ENCODE measurements at regions not wholly inside any gene's neighbourhood (a gene's known extent, or its start where the extent isn't known, plus 50 kb on each side); places are given as distances from the start of the nearest gene placed in this dataset.

DNA sequence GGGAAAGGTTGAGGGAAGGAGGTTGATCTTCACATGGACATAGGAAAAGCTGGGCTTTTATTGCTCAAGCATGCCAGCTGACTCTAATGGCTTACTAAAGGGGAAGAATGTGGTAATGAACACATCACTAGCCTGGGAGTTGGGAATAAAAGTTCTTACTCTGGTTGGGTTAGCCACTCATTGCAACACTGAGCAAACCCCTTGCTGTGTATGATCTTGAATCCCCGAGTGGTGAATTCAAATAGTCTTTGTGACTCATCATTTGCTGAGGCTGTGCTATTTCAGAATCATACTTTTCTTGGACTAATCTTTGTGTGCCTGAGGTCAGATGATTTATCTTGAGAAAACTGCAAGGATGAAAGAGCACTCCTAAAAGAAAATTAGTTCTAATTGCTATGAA, 304.1 kb upstream of the ANO5 start (continued):
- TF ChIP-seq, protein P1, sequence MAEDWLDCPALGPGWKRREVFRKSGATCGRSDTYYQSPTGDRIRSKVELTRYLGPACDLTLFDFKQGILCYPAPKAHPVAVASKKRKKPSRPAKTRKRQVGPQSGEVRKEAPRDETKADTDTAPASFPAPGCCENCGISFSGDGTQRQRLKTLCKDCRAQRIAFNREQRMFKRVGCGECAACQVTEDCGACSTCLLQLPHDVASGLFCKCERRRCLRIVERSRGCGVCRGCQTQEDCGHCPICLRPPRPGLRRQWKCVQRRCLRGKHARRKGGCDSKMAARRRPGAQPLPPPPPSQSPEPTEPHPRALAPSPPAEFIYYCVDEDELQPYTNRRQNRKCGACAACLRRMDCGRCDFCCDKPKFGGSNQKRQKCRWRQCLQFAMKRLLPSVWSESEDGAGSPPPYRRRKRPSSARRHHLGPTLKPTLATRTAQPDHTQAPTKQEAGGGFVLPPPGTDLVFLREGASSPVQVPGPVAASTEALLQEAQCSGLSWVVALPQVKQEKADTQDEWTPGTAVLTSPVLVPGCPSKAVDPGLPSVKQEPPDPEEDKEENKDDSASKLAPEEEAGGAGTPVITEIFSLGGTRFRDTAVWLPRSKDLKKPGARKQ (CRISPR knock-in tag; IDR thresholded peaks at IDR 0.05) = no peak

DNA sequence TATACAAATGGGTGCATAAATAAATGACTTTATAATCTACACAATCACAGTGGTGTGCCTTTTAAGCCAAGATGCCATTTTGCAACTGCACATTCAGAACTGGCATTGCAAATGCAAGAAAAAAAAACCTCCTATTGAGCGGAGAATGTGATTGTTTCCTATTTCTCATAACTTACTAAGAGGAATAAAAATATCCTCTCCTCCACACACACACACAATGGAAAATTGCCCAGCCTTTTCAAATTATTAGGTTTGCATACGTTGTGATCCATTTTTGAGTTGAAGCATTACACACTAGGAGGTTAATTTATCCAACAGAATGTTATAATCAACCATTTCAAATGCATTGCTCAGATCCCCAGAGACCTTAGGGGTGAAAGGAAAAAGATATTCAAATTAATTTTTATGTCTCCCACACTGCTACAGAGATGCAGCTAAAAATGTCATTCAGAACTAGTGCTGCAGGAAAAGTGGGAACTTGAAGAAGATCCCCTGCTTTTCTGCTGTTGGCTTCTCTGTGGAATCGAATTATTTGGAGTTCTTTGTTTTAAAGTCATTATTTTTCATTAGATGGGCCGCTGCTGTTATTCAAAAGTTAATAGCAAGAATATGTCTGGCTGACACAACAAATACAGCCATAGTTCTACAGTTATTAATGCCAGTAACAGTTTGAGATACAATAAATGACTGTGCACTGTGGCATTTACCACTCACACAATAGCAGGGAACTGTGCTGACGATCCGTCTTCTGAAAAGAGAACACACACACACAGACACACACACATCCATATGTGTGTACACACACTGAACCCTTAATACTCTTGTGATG, 299.9 kb upstream of the ANO5 start:
- Histone ChIP-seq H3K4me2 (ENCODE audit: insufficient read depth, low read length) (no peak overlapping the region), H3K4me3 (no peak overlapping the region), H3K27ac (ENCODE audit: extremely low read depth, low read depth, low read length) (no peak overlapping the region), H4K20me1 (replicated peaks; ENCODE audit: control insufficient read depth, insufficient read depth, low read length) (no peaks in the 10 kb centered on the region), H3K79me2 (ENCODE audit: control insufficient read depth, insufficient read depth, low read length) (no peaks in the 10 kb centered on the region), H3K9me3 (replicated peaks; ENCODE audit: control insufficient read depth, insufficient read depth, low read depth, low read length) (no peaks in the 10 kb centered on the region), H3K36me3 (ENCODE audit: control insufficient read depth, insufficient read depth, low read length) (no peaks in the 10 kb centered on the region), H3K27me3 (ENCODE audit: control insufficient read depth in 2 of 2, insufficient read depth in 2 of 2, low read length in 2 of 2) (no peaks in the 10 kb centered on the region), H3K9ac (ENCODE audit: insufficient read depth in 1 of 2, low read depth in 2 of 2, low read length in 2 of 2) (no peak overlapping the region), H3K4me1 (replicated peaks in 1 of 2; ENCODE audit: control insufficient read depth in 2 of 2, insufficient read depth in 2 of 2, low read length in 2 of 2) (no peaks in the 10 kb centered on the region), H2AFZ (ENCODE audit: low read depth, low read length) (no peak overlapping the region), H3K9me1 (ENCODE audit: control insufficient read depth, insufficient read depth, low read length) (no peaks in the 10 kb centered on the region)
- WGBS (ENCODE audit: insufficient coverage, low coverage, missing lambda C conversion rate) = 4% methylated on average over 6 of the region's 6 CpGs
- BruUV-seq (replicated peaks) = no TSS peak
- intact Hi-C loops (cut with micrococcal nuclease) (no loop called here), in situ Hi-C loops (cut with MboI) (no loop called here)
- DNase-seq (ENCODE audit: extremely low read depth in 1 of 4, low spot score in 3 of 4) (no peak), FAIRE-seq (no peak), ATAC-seq (no peak)
- CTCF ChIA-PET (ENCODE audit: low intra/inter-chr PET ratio) = no interaction called here
- no peak for TF ChIP-seq ETV6 (IDR thresholded peaks at IDR 0.05; ENCODE audit: borderline replicate concordance in 1 of 2, low read depth in 2 of 2, low read length in 1 of 2)
- no peak for TF ChIP-seq ETV6 (CRISPR knock-in tag; IDR thresholded peaks at IDR 0.05; ENCODE audit: borderline replicate concordance)
- TF ChIP-seq SREBF1 (IDR thresholded peaks at IDR 0.05; ENCODE audit: borderline replicate concordance, low read depth, low read length) = no peak
- TF ChIP-seq HLTF (IDR thresholded peaks at IDR 0.05) = no peak
- no peak for TF ChIP-seq ZFPM2 (CRISPR knock-in tag; IDR thresholded peaks at IDR 0.05)
- no peak for TF ChIP-seq PTTG1 (tag; IDR thresholded peaks at IDR 0.05; ENCODE audit: low read depth)
- TF ChIP-seq, protein P2, sequence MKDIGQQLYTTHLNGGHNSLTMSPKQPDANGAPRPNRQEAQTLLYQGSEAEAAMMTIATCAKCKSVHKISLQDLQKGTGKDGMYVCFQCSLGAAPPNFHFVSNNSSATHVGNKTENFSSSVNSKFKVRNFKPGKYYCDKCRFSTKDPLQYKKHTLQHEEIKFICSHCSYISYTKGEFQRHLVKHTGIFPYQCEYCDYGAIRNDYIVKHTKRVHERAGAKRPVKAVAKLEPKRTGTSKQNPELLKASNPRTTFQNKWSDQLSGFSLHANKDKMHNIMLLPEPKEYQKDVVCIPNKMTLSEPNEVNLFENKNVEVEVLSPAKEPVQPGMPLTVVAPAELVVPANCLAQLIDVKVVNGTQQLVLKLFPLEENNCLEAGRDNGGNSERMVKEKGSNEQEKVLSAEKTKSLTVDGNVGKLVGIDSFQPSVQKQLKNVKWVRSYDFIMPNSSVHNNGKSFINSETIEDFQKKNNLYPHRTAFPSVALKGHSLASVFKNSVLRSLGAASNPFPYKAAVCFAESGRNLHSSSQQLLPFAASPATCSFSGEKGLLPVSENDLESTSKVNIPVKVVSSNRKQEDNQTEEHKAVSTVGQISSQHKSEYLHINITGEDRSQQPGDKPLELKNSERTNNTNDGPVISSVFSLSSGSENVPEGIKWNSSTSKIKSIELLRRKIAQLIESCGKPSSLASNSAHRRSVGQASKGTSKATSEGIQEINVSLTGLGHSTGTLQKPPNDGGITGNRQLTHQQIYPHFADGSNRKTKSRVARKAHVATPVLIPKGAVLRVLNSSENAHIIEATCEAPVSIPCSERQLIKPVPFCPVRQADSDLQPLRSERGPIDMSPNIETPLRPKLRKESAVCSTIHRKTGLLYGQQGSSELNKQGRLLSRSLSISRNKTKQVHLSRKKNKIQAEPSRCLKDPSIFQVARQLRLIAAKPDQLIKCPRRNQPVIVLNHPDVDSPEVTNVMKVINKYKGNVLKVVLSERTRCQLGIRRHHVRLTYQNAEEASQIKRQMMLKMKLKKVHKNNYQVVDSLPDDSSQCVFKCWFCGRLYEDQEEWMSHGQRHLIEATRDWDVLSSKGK (CRISPR knock-in tag; IDR thresholded peaks at IDR 0.05) = no peak
- TF ChIP-seq, protein P3, sequence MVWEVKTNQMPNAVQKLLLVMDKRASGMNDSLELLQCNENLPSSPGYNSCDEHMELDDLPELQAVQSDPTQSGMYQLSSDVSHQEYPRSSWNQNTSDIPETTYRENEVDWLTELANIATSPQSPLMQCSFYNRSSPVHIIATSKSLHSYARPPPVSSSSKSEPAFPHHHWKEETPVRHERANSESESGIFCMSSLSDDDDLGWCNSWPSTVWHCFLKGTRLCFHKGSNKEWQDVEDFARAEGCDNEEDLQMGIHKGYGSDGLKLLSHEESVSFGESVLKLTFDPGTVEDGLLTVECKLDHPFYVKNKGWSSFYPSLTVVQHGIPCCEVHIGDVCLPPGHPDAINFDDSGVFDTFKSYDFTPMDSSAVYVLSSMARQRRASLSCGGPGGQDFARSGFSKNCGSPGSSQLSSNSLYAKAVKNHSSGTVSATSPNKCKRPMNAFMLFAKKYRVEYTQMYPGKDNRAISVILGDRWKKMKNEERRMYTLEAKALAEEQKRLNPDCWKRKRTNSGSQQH (CRISPR knock-in tag; IDR thresholded peaks at IDR 0.05) = no peak
- TF ChIP-seq, protein P4, sequence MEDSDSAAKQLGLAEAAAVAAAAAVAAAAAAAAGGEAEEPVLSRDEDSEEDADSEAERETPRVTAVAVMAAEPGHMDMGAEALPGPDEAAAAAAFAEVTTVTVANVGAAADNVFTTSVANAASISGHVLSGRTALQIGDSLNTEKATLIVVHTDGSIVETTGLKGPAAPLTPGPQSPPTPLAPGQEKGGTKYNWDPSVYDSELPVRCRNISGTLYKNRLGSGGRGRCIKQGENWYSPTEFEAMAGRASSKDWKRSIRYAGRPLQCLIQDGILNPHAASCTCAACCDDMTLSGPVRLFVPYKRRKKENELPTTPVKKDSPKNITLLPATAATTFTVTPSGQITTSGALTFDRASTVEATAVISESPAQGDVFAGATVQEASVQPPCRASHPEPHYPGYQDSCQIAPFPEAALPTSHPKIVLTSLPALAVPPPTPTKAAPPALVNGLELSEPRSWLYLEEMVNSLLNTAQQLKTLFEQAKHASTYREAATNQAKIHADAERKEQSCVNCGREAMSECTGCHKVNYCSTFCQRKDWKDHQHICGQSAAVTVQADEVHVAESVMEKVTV (CRISPR knock-in tag; IDR thresholded peaks at IDR 0.05) = no peak
- no peak for TF ChIP-seq ZNF140 (CRISPR knock-in tag; IDR thresholded peaks at IDR 0.05)
- POLR2A ChIA-PET = no interaction called here
